HUDEP-2 (cell line): ENCODE measurements at regions not wholly inside any gene's neighbourhood (a gene's known extent, or its start where the extent isn't known, plus 50 kb on each side); places are given as distances from the start of the nearest gene placed in this dataset.

Experiments used
- DNase-seq, 76 experiments: peaks; one replicate each; lab custom pipeline; 2025; ENCODE audit not compliant: unreplicated experiment in 76 of 76; lab: John Stamatoyannopoulos, UW

- no peak for DNase-seq
These were observed 210.9 kb upstream of the CST7 start for GRCh38 chr20:24738058-24738775.

GRCh38 chr20:24738981-24739633 is 210.0 kb upstream of the CST7 start:
- no peak for DNase-seq

GRCh38 chr20:24739746-24740145 is 209.3 kb upstream of the CST7 start:
- DNase-seq, result no peak

GRCh38 chr20:24741493-24742072 is 207.5 kb upstream of the CST7 start:
- no peak for DNase-seq

- DNase-seq, result no peak
These were observed 206.6 kb upstream of the CST7 start for GRCh38 chr20:24742436-24742835.

GRCh38 chr20:24742989-24743388 is 206.1 kb upstream of the CST7 start:
- DNase-seq, result no peak

GRCh38 chr20:24743641-24744040 is 205.4 kb upstream of the CST7 start:
- DNase-seq, result no peak

GRCh38 chr20:24744747-24745146 is 204.3 kb upstream of the CST7 start:
- no peak for DNase-seq

- no peak for DNase-seq
These were observed 203.9 kb upstream of the CST7 start for GRCh38 chr20:24745206-24745605.

- DNase-seq, result no peak
These were observed 203.3 kb upstream of the CST7 start for GRCh38 chr20:24745617-24746350.

- DNase-seq, result no peak
These were observed 202.8 kb upstream of the CST7 start for GRCh38 chr20:24746351-24746685.

GRCh38 chr20:24747010-24747712 is 201.9 kb upstream of the CST7 start:
- DNase-seq, result no peak

GRCh38 chr20:24747881-24748595 is 201.0 kb upstream of the CST7 start:
- no peak for DNase-seq

- DNase-seq, result no peak
These were observed 197.5 kb upstream of the CST7 start for GRCh38 chr20:24751551-24751950.

GRCh38 chr20:24752612-24753011 is 196.5 kb upstream of the CST7 start:
- no peak for DNase-seq

- no peak for DNase-seq
These were observed 195.9 kb upstream of the CST7 start for GRCh38 chr20:24753130-24753529.

- DNase-seq, result no peak
These were observed 194.4 kb upstream of the CST7 start for GRCh38 chr20:24754691-24755090.

GRCh38 chr20:24755411-24755922 is 193.6 kb upstream of the CST7 start:
- DNase-seq, result no peak

- DNase-seq, result no peak
These were observed 192.6 kb upstream of the CST7 start for GRCh38 chr20:24756292-24757025.
